Activated CD8-positive, alpha-beta memory T cell treated with anti-CD3 and anti-CD28 coated beads, Interleukin-2, amount 10 ng/mL, durations not matched to agents 7 days and 5 days (primary cell): ENCODE measurements at regions not wholly inside any gene's neighbourhood (a gene's known extent, or its start where the extent isn't known, plus 50 kb on each side); places are given as distances from the start of the nearest gene placed in this dataset.

ENCODE experiments used
- ATAC-seq: fragments of 150-1000 bp; cut with Tn5 transposase; one replicate; pipeline ENCODE4 v1.10.0; 2021; ENCODE audit warnings: moderate library complexity
- CTCF ChIA-PET: fragments of 350-600 bp; sonication (Branson Sonifier 250); formaldehyde crosslinking; loops from one replicate; lab custom pipeline; 2021; ENCODE audit warnings: antibody characterized with exemption; lab: Charles Lee
- DNase-seq: peaks from one replicate; pipeline ENCODE4 v3.0.0-alpha.2; 2020
- H3K27ac Mint-ChIP-seq: one replicate; pipeline ENCODE4 v1.8.0; 2021; ENCODE audit warnings: mild to moderate bottlenecking, mixed read lengths
- H3K27me3 Mint-ChIP-seq: one replicate; pipeline ENCODE4 v1.8.0; 2021; ENCODE audit warnings: mixed read lengths
- H3K36me3 Mint-ChIP-seq: one replicate; pipeline ENCODE4 v1.8.0; 2021; ENCODE audit warnings: mild to moderate bottlenecking, mixed read lengths
- H3K4me1 Mint-ChIP-seq: one replicate; pipeline ENCODE4 v1.8.0; 2021; ENCODE audit warnings: mixed read lengths
- H3K4me3 Mint-ChIP-seq: one replicate; pipeline ENCODE4 v1.8.0; 2021; ENCODE audit warnings: mild to moderate bottlenecking, moderate library complexity, mixed read lengths
- H3K9me3 Mint-ChIP-seq: one replicate; pipeline ENCODE4 v1.8.0; 2022; ENCODE audit warnings: low read depth, mixed read lengths

DNA sequence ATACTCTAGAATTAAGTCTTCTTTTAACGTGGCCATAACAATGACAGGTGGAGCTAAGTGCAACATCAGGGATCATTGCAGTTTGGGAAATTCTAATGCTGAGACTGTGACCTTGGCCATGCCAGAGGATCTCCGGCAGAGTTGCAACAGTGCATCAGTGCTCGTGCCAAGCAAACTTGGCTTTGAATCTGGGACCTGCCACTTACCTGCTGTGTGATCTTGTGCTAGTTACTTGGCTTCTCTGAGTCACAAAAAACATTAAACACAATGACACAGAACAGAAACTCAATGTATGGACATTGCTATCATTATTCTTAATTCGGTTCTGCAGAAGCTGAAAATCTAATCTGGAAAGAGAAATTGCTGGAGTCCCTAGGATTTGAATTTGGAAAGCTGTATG lies 435.5 kb upstream of the CCL2 start:
- ATAC-seq (no peak), DNase-seq (no peak)
- Mint-ChIP-seq H3K27me3 (peaks cover 4% of the 10 kb centered on the region), H3K9me3 (no peaks in the 10 kb centered on the region), H3K4me1 (no peaks in the 10 kb centered on the region), H3K36me3 (no peaks in the 10 kb centered on the region), H3K27ac (no peak overlapping the region), H3K4me3 (no peak overlapping the region)
- CTCF ChIA-PET: no interaction called here

DNA sequence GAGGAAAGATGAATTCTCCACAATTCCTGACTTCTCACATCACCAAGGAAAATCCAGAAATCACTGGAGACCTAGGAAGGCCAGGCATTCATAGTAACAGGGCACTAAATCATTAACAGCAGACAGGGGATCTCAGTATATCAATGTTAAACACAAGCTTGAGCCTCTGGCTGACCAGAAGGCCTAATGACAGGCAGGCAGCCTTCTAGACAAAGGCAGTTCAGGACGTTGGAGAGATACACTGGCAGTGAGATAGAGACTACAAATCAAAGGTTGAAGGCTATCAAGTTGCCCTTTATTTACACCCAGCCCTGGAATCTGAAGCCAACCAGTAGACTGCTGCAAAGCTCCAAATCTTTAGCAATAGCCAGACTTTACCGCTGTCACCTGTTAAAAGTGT lies 422.8 kb upstream of the CCL2 start:
- no peak overlapping the region for H3K4me3 Mint-ChIP-seq

GRCh38 chr17:33837281-33837680 lies 417.8 kb upstream of the CCL2 start:
- CTCF ChIA-PET: no interaction called here
- Mint-ChIP-seq H3K9me3 (no peaks in the 10 kb centered on the region), H3K36me3 (no peaks in the 10 kb centered on the region), H3K27me3 (peaks cover 7% of the 10 kb centered on the region), H3K27ac (no peak overlapping the region), H3K4me1 (no peaks in the 10 kb centered on the region), H3K4me3 (no peak overlapping the region)
- DNase-seq: no peak
- no peak for ATAC-seq

More for the DNA sequence above, 422.8 kb upstream of the CCL2 start:
- peaks cover 3% of the 10 kb centered on the region for H3K27me3 Mint-ChIP-seq
- DNase-seq (no peak), ATAC-seq (no peak)
- H3K27ac Mint-ChIP-seq: no peak overlapping the region
- no peaks in the 10 kb centered on the region for H3K9me3 Mint-ChIP-seq
- no peaks in the 10 kb centered on the region for H3K4me1 Mint-ChIP-seq
- CTCF ChIA-PET: no interaction called here
- no peaks in the 10 kb centered on the region for H3K36me3 Mint-ChIP-seq

- ATAC-seq: no peak
- H3K4me3 Mint-ChIP-seq: no peak overlapping the region
Measured at GRCh38 chr17:33838281-33838680, 416.8 kb upstream of the CCL2 start.

GRCh38 chr17:33847900-33848299 lies 407.2 kb upstream of the CCL2 start:
- CTCF ChIA-PET: no interaction called here
- no peak for ATAC-seq
- Mint-ChIP-seq H3K27me3 (peaks cover 5% of the 10 kb centered on the region), H3K4me1 (no peaks in the 10 kb centered on the region), H3K27ac (no peak overlapping the region), H3K9me3 (no peaks in the 10 kb centered on the region), H3K4me3 (no peak overlapping the region), H3K36me3 (no peaks in the 10 kb centered on the region)
- DNase-seq: no peak

More at GRCh38 chr17:33838281-33838680, 416.8 kb upstream of the CCL2 start:
- no peak overlapping the region for H3K27ac Mint-ChIP-seq
- CTCF ChIA-PET: no interaction called here
- no peaks in the 10 kb centered on the region for H3K9me3 Mint-ChIP-seq
- no peaks in the 10 kb centered on the region for H3K4me1 Mint-ChIP-seq
- no peak for DNase-seq
- H3K27me3 Mint-ChIP-seq: peaks cover 7% of the 10 kb centered on the region
- H3K36me3 Mint-ChIP-seq: no peaks in the 10 kb centered on the region

DNA sequence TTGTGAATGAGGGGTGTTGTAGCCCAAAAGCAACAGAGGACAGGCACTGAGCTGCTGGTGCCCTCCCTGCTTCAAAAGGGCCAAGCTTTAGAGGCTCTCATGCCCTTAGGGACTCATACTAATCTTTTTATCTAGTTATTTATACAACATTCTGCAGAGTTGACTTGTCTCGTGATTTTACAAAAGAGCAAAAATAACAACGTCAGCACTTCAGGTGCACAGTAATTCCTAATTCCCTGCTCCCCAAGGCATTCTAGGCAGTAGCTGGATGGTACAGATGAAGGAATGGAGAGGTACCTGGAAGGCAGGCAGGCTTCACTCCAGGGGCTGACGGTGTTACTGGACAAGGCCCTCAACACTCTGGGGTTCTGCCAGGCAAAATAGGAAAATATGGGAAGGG lies 406.7 kb upstream of the CCL2 start:
- Mint-ChIP-seq H3K27me3 (peaks cover 5% of the 10 kb centered on the region), H3K27ac (no peak overlapping the region), H3K4me1 (no peaks in the 10 kb centered on the region), H3K4me3 (no peak overlapping the region), H3K36me3 (no peaks in the 10 kb centered on the region), H3K9me3 (no peaks in the 10 kb centered on the region)
- CTCF ChIA-PET: no interaction called here
- ATAC-seq: no peak
- DNase-seq: no peak

- CTCF ChIA-PET: no interaction called here
- no peaks in the 10 kb centered on the region for H3K9me3 Mint-ChIP-seq
- H3K36me3 Mint-ChIP-seq: no peaks in the 10 kb centered on the region
- H3K4me3 Mint-ChIP-seq: no peak overlapping the region
- no peak for ATAC-seq
- no peaks in the 10 kb centered on the region for H3K4me1 Mint-ChIP-seq
- DNase-seq: no peak
- H3K27ac Mint-ChIP-seq: no peak overlapping the region
- peaks cover 3% of the 10 kb centered on the region for H3K27me3 Mint-ChIP-seq
Measured at GRCh38 chr17:33854596-33854995, 400.5 kb upstream of the CCL2 start.

DNA sequence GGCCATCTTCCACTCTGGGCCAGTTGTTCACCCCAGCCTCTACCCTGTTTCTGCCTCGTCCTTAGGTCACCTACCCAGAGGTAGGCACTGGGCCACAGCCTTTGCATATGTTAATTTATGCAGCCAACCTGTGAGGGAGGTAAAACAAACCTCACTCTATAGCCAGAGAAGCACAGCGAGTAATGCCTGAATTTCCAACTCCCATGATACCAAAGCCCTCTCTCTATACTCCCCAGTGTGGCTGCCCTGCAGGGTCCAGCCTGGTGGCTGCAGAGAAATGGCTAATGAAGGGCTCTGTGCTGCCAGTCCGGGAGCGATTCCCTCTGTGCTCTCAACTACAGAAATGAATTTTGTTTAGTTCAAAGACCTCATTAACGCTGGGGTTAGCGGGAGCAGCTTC lies 397.0 kb upstream of the CCL2 start:
- Mint-ChIP-seq H3K4me3 (no peak overlapping the region), H3K27me3 (peaks cover 4% of the 10 kb centered on the region), H3K36me3 (no peaks in the 10 kb centered on the region), H3K27ac (no peak overlapping the region), H3K9me3 (no peaks in the 10 kb centered on the region), H3K4me1 (no peaks in the 10 kb centered on the region)
- ATAC-seq (no peak), DNase-seq (no peak)
- CTCF ChIA-PET: no interaction called here

- CTCF ChIA-PET: no interaction called here
- H3K36me3 Mint-ChIP-seq: no peaks in the 10 kb centered on the region
- no peak overlapping the region for H3K4me3 Mint-ChIP-seq
- H3K4me1 Mint-ChIP-seq: no peaks in the 10 kb centered on the region
- H3K9me3 Mint-ChIP-seq: no peaks in the 10 kb centered on the region
- no peak for DNase-seq
- H3K27me3 Mint-ChIP-seq: peaks cover 4% of the 10 kb centered on the region
- ATAC-seq: no peak
- no peak overlapping the region for H3K27ac Mint-ChIP-seq
Measured at GRCh38 chr17:33858682-33859081, 396.4 kb upstream of the CCL2 start.

DNA sequence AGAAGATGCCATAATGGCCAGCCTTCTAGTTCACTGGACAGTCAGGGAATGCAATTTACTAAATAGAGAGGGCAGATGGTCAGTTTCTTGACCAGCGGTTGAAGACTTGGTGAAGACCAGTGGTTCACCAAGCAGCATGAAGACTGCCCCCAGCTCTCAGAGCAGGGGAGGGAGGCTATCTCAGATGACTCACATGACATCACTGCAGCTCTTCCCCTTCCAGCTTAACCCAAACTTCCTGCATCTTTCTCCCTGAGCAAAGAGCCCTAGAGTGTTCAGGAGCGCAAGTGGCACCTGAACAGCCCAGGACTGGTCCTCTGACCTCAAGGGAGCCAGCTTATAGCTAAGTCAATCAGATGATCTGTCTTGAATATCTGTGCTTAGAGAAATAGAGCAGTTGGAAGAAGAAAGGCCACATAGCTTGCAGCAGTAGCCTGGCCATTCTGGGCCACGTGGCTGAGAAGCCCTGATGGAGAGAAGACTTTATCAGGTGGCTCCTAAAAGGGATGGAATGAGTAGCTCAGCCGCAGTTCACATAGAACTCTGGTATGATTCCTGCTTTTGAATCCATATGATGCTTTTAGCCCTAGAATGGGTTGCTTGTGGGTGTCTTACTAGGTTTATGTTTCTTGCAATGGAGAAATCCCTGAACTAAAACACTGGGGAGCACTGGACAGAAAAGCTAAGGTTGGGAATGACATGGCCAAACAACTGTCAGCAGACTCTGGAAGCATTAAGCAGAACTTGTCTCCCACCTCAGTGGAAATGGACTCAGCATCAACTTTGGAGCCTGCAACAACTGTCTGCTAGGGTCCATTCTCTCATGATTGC lies 392.1 kb upstream of the CCL2 start:
- no peak overlapping the region for H3K27ac Mint-ChIP-seq
- CTCF ChIA-PET: interaction anchor here (0.6 kb wide), 1 partner anchor 152 kb away, joined by 3 read pairs; no protein-coding TSS in a partner anchor
- H3K4me3 Mint-ChIP-seq: no peak overlapping the region
- H3K4me1 Mint-ChIP-seq: no peaks in the 10 kb centered on the region
- no peaks in the 10 kb centered on the region for H3K36me3 Mint-ChIP-seq
- ATAC-seq (no peak), DNase-seq (no peak)
- H3K9me3 Mint-ChIP-seq: no peaks in the 10 kb centered on the region
- peaks cover 11% of the 10 kb centered on the region for H3K27me3 Mint-ChIP-seq

GRCh38 chr17:33864758-33865229 lies 390.3 kb upstream of the CCL2 start:
- DNase-seq (no peak), ATAC-seq (no peak)
- Mint-ChIP-seq H3K36me3 (no peaks in the 10 kb centered on the region), H3K27me3 (peaks cover 13% of the 10 kb centered on the region), H3K27ac (no peak overlapping the region), H3K4me3 (no peak overlapping the region), H3K9me3 (no peaks in the 10 kb centered on the region), H3K4me1 (no peaks in the 10 kb centered on the region)
- CTCF ChIA-PET: no interaction called here

GRCh38 chr17:33868899-33869298 lies 386.2 kb upstream of the CCL2 start:
- CTCF ChIA-PET: no interaction called here
- Mint-ChIP-seq H3K9me3 (no peaks in the 10 kb centered on the region), H3K27me3 (peaks cover 10% of the 10 kb centered on the region), H3K36me3 (no peaks in the 10 kb centered on the region), H3K27ac (no peak overlapping the region), H3K4me3 (no peak overlapping the region), H3K4me1 (no peaks in the 10 kb centered on the region)
- DNase-seq (no peak), ATAC-seq (no peak)

DNA sequence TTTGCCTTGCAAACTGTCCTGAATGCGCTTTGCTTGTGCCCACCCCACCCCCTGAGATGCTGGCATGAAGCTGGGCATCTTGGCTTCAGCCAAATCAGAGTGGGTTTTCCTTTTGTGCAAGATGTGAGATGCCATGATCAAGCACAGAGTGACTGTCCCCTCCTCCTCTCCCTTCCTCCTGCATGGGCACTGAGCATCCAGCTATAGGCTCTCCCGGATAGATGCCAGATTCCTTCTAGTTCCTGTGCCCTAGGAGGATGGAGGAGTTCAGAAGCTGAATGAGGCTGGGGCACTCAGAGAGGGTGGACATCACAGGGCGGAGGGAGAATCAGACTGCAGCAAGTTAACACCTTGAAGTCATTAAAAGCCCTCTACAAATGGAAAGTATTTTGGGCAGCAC lies 384.1 kb upstream of the CCL2 start:
- peaks cover 10% of the 10 kb centered on the region for H3K27me3 Mint-ChIP-seq
- DNase-seq (no peak), ATAC-seq (no peak)
- H3K36me3 Mint-ChIP-seq: no peaks in the 10 kb centered on the region
- H3K4me1 Mint-ChIP-seq: no peaks in the 10 kb centered on the region
- CTCF ChIA-PET: no interaction called here
- no peak overlapping the region for H3K27ac Mint-ChIP-seq
- H3K9me3 Mint-ChIP-seq: no peaks in the 10 kb centered on the region
- H3K4me3 Mint-ChIP-seq: no peak overlapping the region

DNA sequence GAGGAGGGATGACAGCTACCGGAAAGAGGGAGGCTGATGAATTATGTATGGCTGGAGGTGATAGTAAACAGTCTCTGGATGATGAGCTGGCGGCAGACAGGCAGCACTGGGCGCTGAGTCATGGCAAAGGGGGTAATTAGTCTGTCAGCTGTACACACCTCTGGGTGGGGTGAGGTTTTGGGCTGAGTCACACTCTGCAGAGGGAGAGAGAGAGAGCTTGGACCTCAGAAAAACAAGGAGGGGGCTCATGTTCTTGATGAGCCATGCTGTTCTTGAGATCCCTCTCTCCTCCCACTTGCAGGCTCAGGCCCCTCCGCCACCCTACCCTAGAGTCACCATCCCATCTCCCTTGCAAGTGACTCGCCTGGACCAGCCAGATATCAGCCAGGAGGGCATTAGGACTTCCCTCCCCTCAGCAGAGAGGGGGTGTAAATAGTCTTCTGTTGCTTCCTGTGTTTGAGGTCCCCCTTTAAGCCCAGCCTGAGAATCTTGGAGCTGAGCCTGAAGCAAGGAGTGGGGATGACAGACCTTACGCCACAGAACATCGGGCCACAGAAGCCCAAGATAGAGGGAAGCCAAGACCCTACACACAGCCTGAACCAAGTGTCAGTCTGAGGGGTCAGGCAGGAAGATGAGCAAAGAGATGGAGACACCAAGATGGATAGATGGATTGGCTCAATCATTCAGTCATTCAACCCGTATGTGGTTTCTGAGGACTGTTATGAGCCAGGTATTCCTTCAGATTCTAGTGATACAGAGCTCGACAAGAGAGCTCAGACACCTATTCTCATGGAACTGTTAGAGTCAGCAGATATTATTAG lies 383.2 kb upstream of the CCL2 start:
- Mint-ChIP-seq H3K9me3 (no peaks in the 10 kb centered on the region), H3K27ac (no peak overlapping the region), H3K36me3 (no peaks in the 10 kb centered on the region), H3K4me3 (no peak overlapping the region), H3K4me1 (no peaks in the 10 kb centered on the region), H3K27me3 (peaks cover 5% of the 10 kb centered on the region)
- DNase-seq: no peak
- CTCF ChIA-PET: no interaction called here
- ATAC-seq: no peak
